HuH-7.5 (cell line): ENCODE measurements at regions not wholly inside any gene's neighbourhood (a gene's known extent, or its start where the extent isn't known, plus 50 kb on each side); places are given as distances from the start of the nearest gene placed in this dataset.

Experiments
- DNase-seq: peaks from one replicate; pipeline ENCODE4 v3.0.0; 2011; ENCODE audit warnings: low spot score

GRCh38 chr2:240359695-240360094 is 75.8 kb upstream of the GPC1 start:
- DNase-seq = no peak

DNA sequence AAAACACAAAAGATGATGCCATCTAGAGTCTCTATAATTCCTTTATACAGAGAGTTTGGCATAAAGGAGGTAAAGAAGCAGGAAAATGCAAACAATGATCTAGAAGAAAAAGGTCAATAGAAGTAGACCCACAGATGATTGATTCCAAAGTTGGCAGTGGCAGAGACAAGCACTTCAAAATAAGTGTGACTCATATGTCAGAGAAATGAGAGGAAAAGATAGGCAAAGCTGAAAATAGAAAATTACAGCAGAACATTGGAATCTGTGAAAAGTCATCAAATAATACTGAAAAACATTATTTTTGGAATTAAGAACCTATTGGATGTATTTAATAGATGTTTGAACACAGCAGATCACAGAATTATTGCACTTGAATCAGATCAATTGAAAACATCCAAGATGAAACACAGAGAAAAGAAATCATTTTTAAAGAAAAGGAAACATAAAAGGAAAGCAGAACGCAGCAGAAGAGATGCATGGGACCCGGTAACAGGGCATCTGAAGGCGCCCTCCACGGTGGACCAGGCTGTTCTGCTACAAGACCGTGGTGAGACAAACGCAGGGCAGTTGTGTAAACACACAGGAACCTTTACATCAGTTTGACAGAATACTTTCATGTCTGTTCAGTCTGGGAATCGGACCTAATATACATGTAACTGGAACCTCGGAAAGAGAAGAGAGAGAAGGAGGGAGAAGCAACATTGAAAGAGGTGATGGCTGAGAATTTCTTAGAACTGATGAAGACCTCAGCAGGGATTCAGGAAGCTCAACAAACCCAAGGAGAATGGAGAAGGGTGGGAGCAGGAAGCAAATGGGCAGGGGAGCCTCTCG is 74.6 kb upstream of the GPC1 start:
- DNase-seq = no peak

GRCh38 chr2:240362216-240362755 is 73.2 kb upstream of the GPC1 start:
- no peak for DNase-seq

GRCh38 chr2:240362826-240363745 is 72.4 kb upstream of the GPC1 start:
- no peak for DNase-seq

DNA sequence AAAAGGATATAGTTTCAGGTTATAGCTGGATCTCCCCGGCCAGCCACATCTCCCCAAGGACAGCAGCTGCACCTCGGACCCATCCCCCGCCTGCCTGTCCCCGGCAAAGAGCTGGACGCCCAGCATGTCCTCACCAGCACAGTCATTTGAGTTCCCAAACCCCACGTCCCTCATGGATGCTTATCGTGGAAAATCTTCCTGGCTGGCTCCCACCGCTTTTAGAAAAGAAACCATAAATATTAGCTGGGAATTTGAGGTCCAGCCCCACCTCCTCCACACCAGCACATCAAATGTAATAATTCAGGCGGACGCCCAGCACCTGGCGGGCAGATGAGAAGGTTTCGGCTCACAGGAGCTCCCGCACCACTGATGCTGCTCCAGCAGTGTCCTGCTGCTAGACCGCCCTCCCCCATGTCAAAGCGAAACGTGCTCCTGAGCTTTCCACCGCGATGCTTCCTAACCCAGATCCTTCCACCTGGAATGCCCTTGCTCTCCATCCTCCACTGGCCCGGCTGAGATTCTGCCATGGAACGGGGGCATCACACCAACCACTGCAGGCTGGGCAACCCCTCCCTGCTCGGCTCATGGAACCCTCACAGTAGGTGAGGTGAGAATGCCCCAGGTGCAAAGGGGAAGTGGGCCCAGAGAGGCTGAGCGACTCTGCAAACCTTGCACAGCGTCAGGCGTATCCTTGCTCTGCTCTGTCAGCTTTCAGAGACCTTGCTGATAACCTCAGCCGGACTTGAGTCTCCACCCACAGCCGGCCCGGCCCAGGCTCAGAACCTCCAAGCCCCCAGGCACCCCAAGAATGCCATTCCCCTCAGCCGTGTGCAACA is 71.5 kb upstream of the GPC1 start:
- no peak for DNase-seq

GRCh38 chr2:240364582-240364960 is 70.9 kb upstream of the GPC1 start:
- no peak for DNase-seq

DNA sequence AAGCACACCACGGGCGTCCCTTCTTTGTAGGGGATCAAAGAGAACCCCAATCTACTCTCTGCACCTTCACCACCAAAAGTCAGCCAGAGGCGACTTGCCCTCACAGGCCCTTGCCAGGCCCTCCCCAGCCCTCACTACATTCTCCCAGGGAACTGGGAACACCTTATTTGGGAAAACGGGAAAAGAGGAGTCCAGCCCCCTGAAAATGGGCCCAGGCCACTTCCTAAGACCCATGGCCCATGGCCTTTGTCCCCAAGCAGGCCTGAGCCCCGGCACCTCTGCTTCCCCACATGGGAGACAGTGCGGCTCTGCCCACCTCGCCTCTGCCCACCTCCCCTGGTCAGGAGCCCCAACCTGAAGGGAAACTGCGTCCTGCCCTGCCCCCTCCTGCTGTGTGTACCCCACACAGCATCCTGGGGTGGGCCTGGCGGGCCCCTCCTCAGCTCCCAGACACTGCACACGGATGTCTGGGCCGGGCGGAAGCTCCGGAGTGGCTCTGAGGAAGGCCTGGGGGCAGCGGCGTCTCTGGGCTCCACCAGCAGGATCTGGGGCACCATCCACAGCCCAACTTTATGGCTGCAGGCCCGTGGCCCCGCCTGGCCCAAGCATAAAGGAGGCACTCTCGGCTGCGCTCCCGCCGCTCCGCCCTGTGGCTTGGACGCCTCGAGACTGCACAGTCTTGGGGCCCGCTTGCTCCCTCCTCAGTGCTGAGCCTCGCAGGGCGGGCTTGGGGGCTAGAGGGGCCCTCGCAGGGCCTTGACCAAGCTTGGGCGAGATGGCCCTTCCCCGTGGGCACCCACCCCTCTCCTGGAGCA is 70.3 kb upstream of the GPC1 start:
- no peak for DNase-seq

DNA sequence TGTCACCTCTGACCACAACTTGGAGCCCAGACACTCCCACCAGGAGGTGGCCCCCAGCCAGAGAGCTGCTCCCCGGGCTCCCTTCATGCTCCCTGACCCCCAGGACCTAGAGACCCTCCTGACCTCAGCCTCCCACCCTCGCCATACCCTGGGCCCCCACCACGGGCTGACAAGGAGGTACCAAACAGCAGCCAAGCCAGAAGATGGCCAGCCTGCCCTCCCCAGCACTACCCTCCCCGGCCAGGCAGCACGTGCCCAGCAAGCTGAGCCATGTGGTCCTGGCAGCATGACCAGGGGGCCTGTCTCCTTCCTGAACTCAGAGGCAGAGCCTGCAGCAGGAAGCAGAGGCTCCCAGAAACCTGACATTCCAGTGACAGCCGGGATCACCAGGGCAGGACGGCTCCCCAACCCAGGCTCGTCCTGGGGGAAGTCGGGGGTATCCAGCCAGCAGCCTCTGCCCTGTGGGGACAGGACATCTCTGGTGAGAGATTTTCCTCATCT is 69.4 kb upstream of the GPC1 start:
- DNase-seq = no peak

DNA sequence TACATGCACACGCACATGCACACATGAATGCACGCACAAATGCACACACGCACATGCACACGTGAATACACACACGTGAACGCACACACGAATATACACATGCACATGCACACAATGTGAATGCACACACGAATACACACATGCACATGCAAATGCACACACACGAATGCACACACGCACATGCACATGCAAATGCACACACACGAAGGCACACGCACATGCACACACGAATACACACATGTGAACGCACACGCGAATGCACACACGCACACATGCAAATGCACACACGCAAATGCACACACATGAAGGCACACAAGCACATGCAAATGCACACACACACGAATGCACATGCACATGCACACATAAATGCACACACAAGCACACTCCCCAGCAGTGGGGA is 68.6 kb upstream of the GPC1 start:
- no peak for DNase-seq

- DNase-seq = no peak
Measured at GRCh38 chr2:240367721-240368120, 67.7 kb upstream of the GPC1 start.

DNA sequence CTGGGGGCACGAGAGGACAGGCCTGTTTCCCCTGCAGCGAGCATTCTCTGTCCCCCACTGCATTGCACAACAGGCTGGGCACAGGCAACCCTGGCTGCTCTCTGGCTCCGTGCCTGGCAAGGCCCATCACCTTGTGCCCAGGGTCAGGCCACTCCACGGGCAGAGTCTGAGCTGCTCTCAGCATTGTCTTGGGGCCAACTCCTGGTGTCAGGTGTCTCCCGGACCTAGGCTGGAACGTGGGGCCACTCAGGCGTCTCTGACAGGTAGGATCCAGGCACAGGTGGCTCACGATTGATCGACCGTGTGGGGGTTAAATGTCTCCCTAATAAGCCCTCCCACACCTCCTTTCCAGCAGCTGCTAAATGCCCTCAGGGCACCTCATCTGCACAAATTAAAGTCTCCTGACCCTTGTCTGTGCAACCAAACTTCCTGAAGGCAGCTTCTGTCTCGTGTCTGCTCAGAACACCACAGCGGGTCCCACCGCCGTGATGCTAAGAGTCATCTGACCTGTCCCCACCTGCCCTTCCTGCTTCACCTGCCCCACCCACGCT is 66.6 kb upstream of the GPC1 start:
- no peak for DNase-seq

DNA sequence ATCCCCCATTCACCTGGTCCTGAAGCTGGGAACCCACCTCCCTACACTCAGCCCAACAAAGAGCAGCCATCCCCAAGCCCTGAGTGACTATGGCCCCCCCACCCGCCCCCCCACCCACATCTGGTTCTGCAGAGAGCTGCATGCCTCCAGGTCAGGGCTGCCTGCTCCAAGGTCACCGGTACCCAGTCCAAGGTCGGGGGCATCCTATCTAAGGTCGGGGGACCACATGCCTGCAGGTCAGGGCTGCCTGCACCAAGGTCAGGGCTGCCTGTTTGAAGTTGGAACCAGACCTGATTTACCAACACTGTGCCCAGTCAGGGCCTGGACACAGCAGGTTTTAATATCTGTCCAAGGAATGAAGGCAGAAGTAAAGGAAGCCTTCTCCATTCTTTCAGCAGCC is 66.1 kb upstream of the GPC1 start:
- no peak for DNase-seq

DNA sequence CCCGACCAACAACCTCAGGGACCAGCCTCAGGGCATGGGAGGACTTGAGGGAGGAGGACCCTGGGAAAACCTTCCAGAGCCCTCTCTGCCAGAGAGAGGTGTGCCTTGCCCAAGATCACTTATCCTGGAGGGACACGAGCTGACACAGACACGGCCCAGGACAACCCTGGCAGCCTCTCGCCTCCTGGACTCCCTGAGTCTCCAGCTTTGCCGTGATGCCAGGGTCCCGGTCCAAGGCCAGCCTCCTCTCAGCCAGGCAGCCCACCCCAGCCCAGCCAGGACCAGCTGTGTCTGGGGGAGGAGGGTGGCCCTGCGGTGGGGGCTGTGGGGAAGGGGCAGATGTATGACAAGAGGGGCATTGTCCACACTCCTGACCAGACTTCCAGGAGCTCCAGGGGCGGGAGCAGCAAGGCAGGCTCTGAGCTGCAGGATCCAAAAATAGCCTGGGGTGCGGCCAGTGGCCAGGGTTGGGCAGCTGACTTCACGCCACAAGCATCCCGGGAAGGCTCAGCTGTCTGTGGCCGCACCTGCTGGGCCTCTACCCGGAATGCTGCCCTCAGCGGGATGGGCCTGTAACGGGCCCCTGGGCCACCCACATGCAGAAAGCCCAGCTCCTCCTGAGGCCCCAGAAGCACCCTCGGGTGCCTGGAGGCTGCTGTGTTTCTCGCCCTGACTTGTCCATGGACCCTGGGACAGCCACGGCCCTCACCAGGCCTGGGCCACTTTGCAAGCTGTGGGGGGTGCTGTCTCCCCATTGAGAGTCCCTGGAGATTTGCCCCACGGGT is 65.5 kb upstream of the GPC1 start:
- peak; percentile 76 for DNase-seq

- no peak for DNase-seq
Measured at GRCh38 chr2:240371129-240372000, 64.1 kb upstream of the GPC1 start.

GRCh38 chr2:240372101-240372500 is 63.4 kb upstream of the GPC1 start:
- DNase-seq = no peak

DNA sequence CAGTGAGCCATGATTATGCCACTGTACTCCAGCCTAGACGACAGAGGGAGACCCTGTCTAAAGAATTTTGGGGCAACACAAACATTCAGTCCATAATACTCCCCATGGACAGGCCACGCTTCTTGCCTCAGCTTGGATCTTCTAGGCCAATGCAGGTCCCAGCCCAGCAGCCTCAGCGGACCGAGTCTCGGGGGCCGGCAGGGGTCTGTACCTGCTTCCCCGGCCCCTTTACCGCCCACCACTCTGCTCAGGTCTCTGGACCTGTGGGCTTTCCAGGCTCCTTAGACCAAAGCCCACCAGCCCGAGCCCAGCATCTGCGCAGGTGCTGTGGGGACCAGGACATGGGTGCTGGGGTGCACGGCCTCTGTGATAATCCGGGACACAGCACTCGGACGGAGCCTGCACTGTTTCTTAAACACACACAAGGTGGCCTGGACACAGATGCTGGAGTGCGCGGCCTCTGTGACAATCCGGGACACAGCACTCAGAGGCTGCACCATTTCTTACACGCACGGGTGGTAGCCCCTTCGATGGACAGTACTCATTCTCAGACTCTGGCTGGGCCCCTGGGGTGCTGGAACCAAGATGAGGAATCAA is 62.1 kb upstream of the GPC1 start:
- no peak for DNase-seq

DNA sequence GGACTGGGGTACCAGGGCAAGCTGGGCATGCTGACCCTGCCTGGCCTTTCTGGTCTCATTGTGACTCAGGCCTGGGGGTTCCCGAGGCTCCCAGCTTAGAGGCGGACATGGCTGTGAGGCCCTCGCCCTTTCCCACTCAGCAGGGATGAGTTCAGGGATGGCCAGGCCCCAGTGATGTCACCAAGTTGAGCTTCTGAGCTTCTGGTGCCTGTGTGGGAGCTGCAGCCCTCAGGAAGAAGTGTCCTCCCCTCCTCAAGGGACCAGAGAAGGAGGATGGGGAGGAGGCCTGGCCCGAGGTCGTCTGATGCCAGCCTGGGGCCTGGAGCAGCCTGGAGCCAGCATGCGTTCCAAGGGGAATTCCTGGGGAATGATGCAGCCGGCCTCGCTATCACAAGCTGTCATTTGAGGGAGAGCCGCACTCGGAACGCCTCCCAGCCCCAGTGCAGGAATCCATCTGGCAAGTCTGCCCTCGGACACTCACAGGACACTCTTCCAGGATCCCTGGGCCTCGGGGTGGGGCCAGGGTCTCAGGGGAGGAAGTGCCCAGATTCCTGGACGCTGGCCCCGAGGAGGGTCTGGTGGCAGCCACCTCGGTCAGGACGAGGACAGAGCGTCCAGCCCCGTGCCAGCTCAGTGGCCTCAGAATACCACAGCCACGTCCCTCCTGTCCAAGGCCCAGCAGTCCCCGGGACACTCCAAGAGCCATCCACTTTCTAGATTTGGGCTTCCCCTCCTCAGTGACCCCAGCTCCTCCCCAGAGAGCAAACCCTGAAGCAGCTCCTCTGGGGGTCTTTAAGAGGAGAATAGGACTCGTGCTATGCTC is 61.2 kb upstream of the GPC1 start:
- peak; percentile 52 for DNase-seq
